WERI-Rb-1 (cell line): ENCODE measurements at regions not wholly inside any gene's neighbourhood (a gene's known extent, or its start where the extent isn't known, plus 50 kb on each side); places are given as distances from the start of the nearest gene placed in this dataset.

Experiments used
- DNase-seq: peaks from one replicate; pipeline ENCODE4 v3.0.0-alpha.2; 2020
- H3K27ac ChIP-seq: fragments of 250-450 bp; sonication (Bioruptor Pico); 2 replicates; pipeline ENCODE4 v1.5.1; 2020; ENCODE audit warnings: mild to moderate bottlenecking, moderate library complexity
- H3K27me3 ChIP-seq: fragments of 250-450 bp; sonication (Bioruptor Pico); 2 replicates; pipeline ENCODE4 v1.5.1; 2021; ENCODE audit warnings: mild to moderate bottlenecking, low read depth, moderate library complexity; ENCODE audit not compliant: insufficient read depth, severe bottlenecking
- H3K36me3 ChIP-seq: fragments of 250-450 bp; sonication (Bioruptor Pico); 2 replicates; pipeline ENCODE4 v1.5.1; 2020; ENCODE audit warnings: mild to moderate bottlenecking, moderate library complexity
- H3K4me3 ChIP-seq: 2 replicates; pipeline ENCODE4 v1.5.1; 2011; ENCODE audit warnings: low read depth, mild to moderate bottlenecking, control low read depth, low read length
- H3K9me3 ChIP-seq: fragments of 250-450 bp; sonication (Bioruptor Pico); 2 replicates; pipeline ENCODE4 v1.5.1; 2021; ENCODE audit warnings: mild to moderate bottlenecking, moderate library complexity; ENCODE audit not compliant: severe bottlenecking
- CTCF ChIP-seq: IDR thresholded peaks from 2 replicates; pipeline ENCODE4 v1.5.1; 2011; ENCODE audit warnings: low read depth, mild to moderate bottlenecking, control low read depth, inconsistent platforms, low read length

GRCh38 chr9:85401998-85402397, 339.8 kb downstream of the AGTPBP1 start:
- no peak overlapping the region for H3K27ac ChIP-seq
- no peak for TF ChIP-seq CTCF
- H3K27me3 ChIP-seq, result peaks cover 76% of the 10 kb centered on the region
- DNase-seq, result no peak
- no peak overlapping the region for H3K4me3 ChIP-seq
- no peaks in the 10 kb centered on the region for H3K9me3 ChIP-seq
- H3K36me3 ChIP-seq, result no peaks in the 10 kb centered on the region

- H3K9me3 ChIP-seq, result no peaks in the 10 kb centered on the region
- no peak for DNase-seq
- H3K27ac ChIP-seq, result no peak overlapping the region
- peaks cover 57% of the 10 kb centered on the region for H3K27me3 ChIP-seq
- no peak for TF ChIP-seq CTCF
- no peaks in the 10 kb centered on the region for H3K36me3 ChIP-seq
- H3K4me3 ChIP-seq, result no peak overlapping the region
These were observed 344.7 kb downstream of the AGTPBP1 start for GRCh38 chr9:85397005-85397404.

- no peak for TF ChIP-seq CTCF
- peaks cover 40% of the 10 kb centered on the region for H3K27me3 ChIP-seq
- no peak for DNase-seq
These were observed 349.5 kb downstream of the AGTPBP1 start for GRCh38 chr9:85392260-85392659.

GRCh38 chr9:85377731-85378289, 363.9 kb downstream of the AGTPBP1 start:
- Histone ChIP-seq H3K36me3 (no peaks in the 10 kb centered on the region), H3K9me3 (no peaks in the 10 kb centered on the region), H3K27ac (no peak overlapping the region), H3K27me3 (peaks cover 39% of the 10 kb centered on the region), H3K4me3 (no peak overlapping the region)
- DNase-seq, result no peak
- TF ChIP-seq CTCF, result no peak

More at GRCh38 chr9:85392260-85392659, 349.5 kb downstream of the AGTPBP1 start:
- Histone ChIP-seq H3K9me3 (no peaks in the 10 kb centered on the region), H3K27ac (no peak overlapping the region), H3K36me3 (no peaks in the 10 kb centered on the region), H3K4me3 (no peak overlapping the region)

GRCh38 chr9:85368781-85369180, 373.0 kb downstream of the AGTPBP1 start:
- Histone ChIP-seq H3K36me3 (no peaks in the 10 kb centered on the region), H3K27ac (no peak overlapping the region), H3K9me3 (no peaks in the 10 kb centered on the region), H3K4me3 (no peak overlapping the region), H3K27me3 (peaks cover 41% of the 10 kb centered on the region)
- DNase-seq, result no peak
- TF ChIP-seq CTCF, result no peak

- DNase-seq, result no peak
- peaks cover 33% of the 10 kb centered on the region for H3K27me3 ChIP-seq
- H3K36me3 ChIP-seq, result no peaks in the 10 kb centered on the region
- no peaks in the 10 kb centered on the region for H3K9me3 ChIP-seq
- no peak for TF ChIP-seq CTCF
- H3K4me3 ChIP-seq, result no peak overlapping the region
- H3K27ac ChIP-seq, result no peak overlapping the region
These were observed 382.6 kb downstream of the AGTPBP1 start for GRCh38 chr9:85359161-85359560.
